ENCODE measurements at regions not wholly inside any gene's neighbourhood (a gene's known extent, or its start where the extent isn't known, plus 50 kb on each side); places are given as distances from the start of the nearest gene placed in this dataset.

GRCh38 chr5:74942622-74943286 lies 76.6 kb upstream of the FAM169A start:
- no peak overlapping the region for H3K4me2 ChIP-seq (ENCODE audit: insufficient read depth, low read length)
- no peak for FAIRE-seq
- no peaks in the 10 kb centered on the region for H3K4me1 ChIP-seq (replicated peaks in 1 of 2; ENCODE audit: control insufficient read depth in 2 of 2, insufficient read depth in 2 of 2, low read length in 2 of 2)
- no peak overlapping the region for H3K9ac ChIP-seq (ENCODE audit: insufficient read depth in 1 of 2, low read depth in 2 of 2, low read length in 2 of 2)
- no peaks in the 10 kb centered on the region for H3K36me3 ChIP-seq (ENCODE audit: control insufficient read depth, insufficient read depth, low read length)
- 0 out of 5 replicates have a peak, but pooled peaks cover 0 to 4% of the 10 kb centered on the region in 2 experiments for H3K27me3 ChIP-seq (ENCODE audit: control insufficient read depth in 2 of 2, insufficient read depth in 2 of 2, low read length in 2 of 2)
- no TSS peak for BruUV-seq (replicated peaks)
- no peak overlapping the region for H2AFZ ChIP-seq (ENCODE audit: low read depth, low read length)
- intact Hi-C loops (cut with micrococcal nuclease): no loop called here
- no peak for TF ChIP-seq HOXB6 (CRISPR knock-in tag; IDR thresholded peaks at IDR 0.05; ENCODE audit: borderline replicate concordance)
- TF ChIP-seq, protein P1, sequence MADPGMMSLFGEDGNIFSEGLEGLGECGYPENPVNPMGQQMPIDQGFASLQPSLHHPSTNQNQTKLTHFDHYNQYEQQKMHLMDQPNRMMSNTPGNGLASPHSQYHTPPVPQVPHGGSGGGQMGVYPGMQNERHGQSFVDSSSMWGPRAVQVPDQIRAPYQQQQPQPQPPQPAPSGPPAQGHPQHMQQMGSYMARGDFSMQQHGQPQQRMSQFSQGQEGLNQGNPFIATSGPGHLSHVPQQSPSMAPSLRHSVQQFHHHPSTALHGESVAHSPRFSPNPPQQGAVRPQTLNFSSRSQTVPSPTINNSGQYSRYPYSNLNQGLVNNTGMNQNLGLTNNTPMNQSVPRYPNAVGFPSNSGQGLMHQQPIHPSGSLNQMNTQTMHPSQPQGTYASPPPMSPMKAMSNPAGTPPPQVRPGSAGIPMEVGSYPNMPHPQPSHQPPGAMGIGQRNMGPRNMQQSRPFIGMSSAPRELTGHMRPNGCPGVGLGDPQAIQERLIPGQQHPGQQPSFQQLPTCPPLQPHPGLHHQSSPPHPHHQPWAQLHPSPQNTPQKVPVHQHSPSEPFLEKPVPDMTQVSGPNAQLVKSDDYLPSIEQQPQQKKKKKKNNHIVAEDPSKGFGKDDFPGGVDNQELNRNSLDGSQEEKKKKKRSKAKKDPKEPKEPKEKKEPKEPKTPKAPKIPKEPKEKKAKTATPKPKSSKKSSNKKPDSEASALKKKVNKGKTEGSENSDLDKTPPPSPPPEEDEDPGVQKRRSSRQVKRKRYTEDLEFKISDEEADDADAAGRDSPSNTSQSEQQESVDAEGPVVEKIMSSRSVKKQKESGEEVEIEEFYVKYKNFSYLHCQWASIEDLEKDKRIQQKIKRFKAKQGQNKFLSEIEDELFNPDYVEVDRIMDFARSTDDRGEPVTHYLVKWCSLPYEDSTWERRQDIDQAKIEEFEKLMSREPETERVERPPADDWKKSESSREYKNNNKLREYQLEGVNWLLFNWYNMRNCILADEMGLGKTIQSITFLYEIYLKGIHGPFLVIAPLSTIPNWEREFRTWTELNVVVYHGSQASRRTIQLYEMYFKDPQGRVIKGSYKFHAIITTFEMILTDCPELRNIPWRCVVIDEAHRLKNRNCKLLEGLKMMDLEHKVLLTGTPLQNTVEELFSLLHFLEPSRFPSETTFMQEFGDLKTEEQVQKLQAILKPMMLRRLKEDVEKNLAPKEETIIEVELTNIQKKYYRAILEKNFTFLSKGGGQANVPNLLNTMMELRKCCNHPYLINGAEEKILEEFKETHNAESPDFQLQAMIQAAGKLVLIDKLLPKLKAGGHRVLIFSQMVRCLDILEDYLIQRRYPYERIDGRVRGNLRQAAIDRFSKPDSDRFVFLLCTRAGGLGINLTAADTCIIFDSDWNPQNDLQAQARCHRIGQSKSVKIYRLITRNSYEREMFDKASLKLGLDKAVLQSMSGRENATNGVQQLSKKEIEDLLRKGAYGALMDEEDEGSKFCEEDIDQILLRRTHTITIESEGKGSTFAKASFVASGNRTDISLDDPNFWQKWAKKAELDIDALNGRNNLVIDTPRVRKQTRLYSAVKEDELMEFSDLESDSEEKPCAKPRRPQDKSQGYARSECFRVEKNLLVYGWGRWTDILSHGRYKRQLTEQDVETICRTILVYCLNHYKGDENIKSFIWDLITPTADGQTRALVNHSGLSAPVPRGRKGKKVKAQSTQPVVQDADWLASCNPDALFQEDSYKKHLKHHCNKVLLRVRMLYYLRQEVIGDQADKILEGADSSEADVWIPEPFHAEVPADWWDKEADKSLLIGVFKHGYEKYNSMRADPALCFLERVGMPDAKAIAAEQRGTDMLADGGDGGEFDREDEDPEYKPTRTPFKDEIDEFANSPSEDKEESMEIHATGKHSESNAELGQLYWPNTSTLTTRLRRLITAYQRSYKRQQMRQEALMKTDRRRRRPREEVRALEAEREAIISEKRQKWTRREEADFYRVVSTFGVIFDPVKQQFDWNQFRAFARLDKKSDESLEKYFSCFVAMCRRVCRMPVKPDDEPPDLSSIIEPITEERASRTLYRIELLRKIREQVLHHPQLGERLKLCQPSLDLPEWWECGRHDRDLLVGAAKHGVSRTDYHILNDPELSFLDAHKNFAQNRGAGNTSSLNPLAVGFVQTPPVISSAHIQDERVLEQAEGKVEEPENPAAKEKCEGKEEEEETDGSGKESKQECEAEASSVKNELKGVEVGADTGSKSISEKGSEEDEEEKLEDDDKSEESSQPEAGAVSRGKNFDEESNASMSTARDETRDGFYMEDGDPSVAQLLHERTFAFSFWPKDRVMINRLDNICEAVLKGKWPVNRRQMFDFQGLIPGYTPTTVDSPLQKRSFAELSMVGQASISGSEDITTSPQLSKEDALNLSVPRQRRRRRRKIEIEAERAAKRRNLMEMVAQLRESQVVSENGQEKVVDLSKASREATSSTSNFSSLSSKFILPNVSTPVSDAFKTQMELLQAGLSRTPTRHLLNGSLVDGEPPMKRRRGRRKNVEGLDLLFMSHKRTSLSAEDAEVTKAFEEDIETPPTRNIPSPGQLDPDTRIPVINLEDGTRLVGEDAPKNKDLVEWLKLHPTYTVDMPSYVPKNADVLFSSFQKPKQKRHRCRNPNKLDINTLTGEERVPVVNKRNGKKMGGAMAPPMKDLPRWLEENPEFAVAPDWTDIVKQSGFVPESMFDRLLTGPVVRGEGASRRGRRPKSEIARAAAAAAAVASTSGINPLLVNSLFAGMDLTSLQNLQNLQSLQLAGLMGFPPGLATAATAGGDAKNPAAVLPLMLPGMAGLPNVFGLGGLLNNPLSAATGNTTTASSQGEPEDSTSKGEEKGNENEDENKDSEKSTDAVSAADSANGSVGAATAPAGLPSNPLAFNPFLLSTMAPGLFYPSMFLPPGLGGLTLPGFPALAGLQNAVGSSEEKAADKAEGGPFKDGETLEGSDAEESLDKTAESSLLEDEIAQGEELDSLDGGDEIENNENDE (IDR thresholded peaks at IDR 0.05; ENCODE audit: low read depth, low read length): no peak
- POLR2A ChIA-PET: interaction anchor here (0.6 to 0.7 kb wide), 2 partner anchors 8 to 278 kb away, joined by 3 to 4 read pairs; no protein-coding TSS in a partner anchor
- H3K9me1 ChIP-seq (ENCODE audit: control insufficient read depth, insufficient read depth, low read length): no peaks in the 10 kb centered on the region
- in situ Hi-C loops (cut with MboI): no loop called here
- WGBS (ENCODE audit: insufficient coverage, low coverage, missing lambda C conversion rate): 3% methylated on average over 10 of the region's 10 CpGs
- CTCF ChIA-PET (ENCODE audit: low intra/inter-chr PET ratio): no interaction called here
- no peaks in the 10 kb centered on the region for H3K79me2 ChIP-seq (ENCODE audit: control insufficient read depth, insufficient read depth, low read length)
- no peak for ATAC-seq
- no peak overlapping the region for H3K4me3 ChIP-seq
- no peaks in the 10 kb centered on the region for H3K9me3 ChIP-seq (replicated peaks; ENCODE audit: control insufficient read depth, insufficient read depth, low read depth, low read length)
- no peak overlapping the region for H3K27ac ChIP-seq (ENCODE audit: extremely low read depth, low read depth, low read length)
- DNase-seq (ENCODE audit: extremely low read depth in 1 of 4, low spot score in 3 of 4): no peak
- H4K20me1 ChIP-seq (replicated peaks; ENCODE audit: control insufficient read depth, insufficient read depth, low read length): no peaks in the 10 kb centered on the region

All from K562 (cell line).